CD14-positive monocyte (primary cell): ENCODE measurements at regions not wholly inside any gene's neighbourhood (a gene's known extent, or its start where the extent isn't known, plus 50 kb on each side); places are given as distances from the start of the nearest gene placed in this dataset.

Experiments used
- DNase-seq, 3 donors: peaks; one replicate each; pipeline ENCODE4 v3.0.0-alpha.2; 2011 to 2022
- H2AFZ ChIP-seq: 2 replicates; pipeline ENCODE4 v1.6.0; 2012; ENCODE audit warnings: mild to moderate bottlenecking, low read depth, low read length, inconsistent platforms; ENCODE audit not compliant: insufficient read depth, poor library complexity, severe bottlenecking
- H3K27ac ChIP-seq, 2 donors: 1 replicate in 1 of 2; 2 replicates in 1 of 2; pipeline ENCODE4 v1.5.1; 2012 to 2013; ENCODE audit warnings: low read length in 2 of 2, control low read depth in 1 of 2, inconsistent platforms in 1 of 2, low read depth in 1 of 2, mild to moderate bottlenecking in 1 of 2
- H3K27me3 ChIP-seq, 2 donors: one replicate each; pipeline versions ENCODE4 v1.6.0 to v1.6.1; 2011 to 2013; ENCODE audit warnings: low read length in 2 of 2; ENCODE audit not compliant: control insufficient read depth in 2 of 2, insufficient read depth in 2 of 2
- H3K36me3 ChIP-seq, 2 donors: replicated peaks in 1 of 2; 1 replicate in 1 of 2; 2 replicates in 1 of 2; pipeline versions ENCODE4 v1.5.1 to v1.6.1; 2012 to 2013; ENCODE audit warnings: low read length in 2 of 2, control low read depth in 1 of 2, inconsistent platforms in 1 of 2, mild to moderate bottlenecking in 1 of 2; ENCODE audit not compliant: insufficient read depth in 2 of 2, control insufficient read depth in 1 of 2
- H3K4me1 ChIP-seq, 2 donors: 1 replicate in 1 of 2; 2 replicates in 1 of 2; pipeline versions ENCODE4 v1.5.1 to v1.6.1; 2012 to 2013; ENCODE audit warnings: low read length in 2 of 2, control low read depth in 1 of 2, inconsistent platforms in 1 of 2, mild to moderate bottlenecking in 1 of 2, moderate library complexity in 1 of 2; ENCODE audit not compliant: insufficient read depth in 2 of 2, control insufficient read depth in 1 of 2
- H3K4me2 ChIP-seq: replicated peaks from 2 replicates; pipeline ENCODE3; 2012; ENCODE audit warnings: low read length, moderate library complexity, mild to moderate bottlenecking; ENCODE audit not compliant: poor library complexity, severe bottlenecking; ENCODE audit errors: extremely low read depth
- H3K4me3 ChIP-seq, 3 experiments: fragments of 200-600 bp in 1 of 3; sonication (generic) in 1 of 3; replicated peaks in 1 of 3; 1 replicate in 2 of 3; 2 replicates in 1 of 3; pipeline ENCODE4 v1.5.1; 2011 to 2013; ENCODE audit warnings: low read length in 3 of 3, mild to moderate bottlenecking in 3 of 3, control low read depth in 2 of 3, low read depth in 2 of 3, inconsistent platforms in 1 of 3, moderate library complexity in 1 of 3
- H3K79me2 ChIP-seq: 2 replicates; pipeline ENCODE4 v1.6.0; 2012; ENCODE audit warnings: mild to moderate bottlenecking, control low read depth, inconsistent platforms, low read length, moderate library complexity; ENCODE audit not compliant: insufficient read depth
- H3K9ac ChIP-seq: 2 replicates; pipeline ENCODE4 v1.6.0; 2017; ENCODE audit warnings: low read length, mild to moderate bottlenecking; ENCODE audit not compliant: insufficient read depth, poor library complexity, severe bottlenecking
- H3K9me3 ChIP-seq, 2 donors: replicated peaks in 1 of 2; 1 replicate in 1 of 2; 2 replicates in 1 of 2; pipeline versions ENCODE4 v1.5.1 to v1.6.1; 2012 to 2013; ENCODE audit warnings: low read length in 2 of 2, control low read depth in 1 of 2; ENCODE audit not compliant: control insufficient read depth in 1 of 2, insufficient read depth in 1 of 2
- H4K20me1 ChIP-seq: 2 replicates; pipeline ENCODE4 v1.6.0; 2012; ENCODE audit warnings: mild to moderate bottlenecking, low read length, control low read depth, moderate library complexity; ENCODE audit not compliant: insufficient read depth
- H3K27ac Mint-ChIP-seq, 7 donors: one replicate each; pipeline ENCODE4 v1.8.0; 2020; ENCODE audit warnings: mild to moderate bottlenecking in 7 of 7, mixed read lengths in 7 of 7, moderate library complexity in 6 of 7, inconsistent platforms in 2 of 7
- H3K27me3 Mint-ChIP-seq, 3 donors: one replicate each; pipeline ENCODE4 v1.8.0; 2021 to 2022; ENCODE audit warnings: low read depth in 3 of 3, mild to moderate bottlenecking in 3 of 3, mixed read lengths in 3 of 3, moderate library complexity in 3 of 3, inconsistent platforms in 1 of 3
- H3K36me3 Mint-ChIP-seq, 2 donors: one replicate each; pipeline ENCODE4 v1.8.0; 2020; ENCODE audit warnings: mixed read lengths in 2 of 2, inconsistent platforms in 1 of 2, mild to moderate bottlenecking in 1 of 2
- H3K4me1 Mint-ChIP-seq: one replicate; pipeline ENCODE4 v1.8.0; 2020; ENCODE audit warnings: mild to moderate bottlenecking, mixed read lengths
- H3K4me3 Mint-ChIP-seq, 2 donors: one replicate each; pipeline ENCODE4 v1.8.0; 2020; ENCODE audit warnings: mild to moderate bottlenecking in 2 of 2, mixed read lengths in 2 of 2, moderate library complexity in 1 of 2
- H3K9me3 Mint-ChIP-seq, 7 donors: one replicate each; pipeline ENCODE4 v1.8.0; 2020 to 2022; ENCODE audit warnings: mixed read lengths in 7 of 7, mild to moderate bottlenecking in 6 of 7, moderate library complexity in 6 of 7, inconsistent platforms in 2 of 7
- WGBS: methylation state at CpG from one replicate; pipeline ENCODE4 v1.1.5; 2013; ENCODE audit warnings: missing lambda C conversion rate; ENCODE audit not compliant: insufficient coverage; 5-methylcytosine and 5-hydroxymethylcytosine counted together
- intact Hi-C, 2 donors: fragments of 100-400 bp; cut with micrococcal nuclease; formaldehyde crosslinking; loops; one replicate each; pipeline versions ENCODE4 v1.15.0 to v1.15.1; 2023
- TF ChIP-seq, protein P1 (sequence below): fragments of 200-600 bp; IDR thresholded peaks from one replicate; pipeline ENCODE4 v1.8.0; 2022; ENCODE audit warnings: antibody characterized with exemption, mild to moderate bottlenecking

DNA sequence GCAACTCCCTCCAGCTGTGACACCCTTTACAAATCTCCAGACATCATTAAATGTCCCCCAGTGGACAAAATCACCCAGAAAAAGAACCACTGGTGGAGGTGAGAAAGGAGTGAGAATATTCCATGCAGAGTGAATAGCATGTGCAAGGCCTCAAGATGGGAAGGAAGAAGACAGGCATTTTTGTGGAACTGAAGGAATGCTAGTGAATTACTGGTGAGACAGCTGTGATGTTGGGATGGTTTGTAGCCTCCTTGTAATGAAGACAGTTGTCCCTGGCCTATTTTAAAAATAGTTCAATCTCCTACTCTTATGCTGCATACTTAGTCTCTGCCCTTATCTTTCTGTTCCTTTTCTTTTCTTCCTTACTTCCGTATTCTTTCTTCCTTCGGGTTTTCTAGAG, 124.9 kb upstream of the RPS23 start:
- no CpG with 5 or more reads among the region's 2 CpGs for WGBS
- Mint-ChIP-seq H3K27me3 (peaks cover 0 to 4% (median 0%) of the 10 kb centered on the region in 3 donors), H3K9me3 (peaks cover 5 to 19% (median 10%) of the 10 kb centered on the region in 7 donors), H3K4me1 (peaks cover 3% of the 10 kb centered on the region), H3K36me3 (no peaks in the 10 kb centered on the region), H3K27ac (no peak overlapping the region), H3K4me3 (no peak overlapping the region)
- no peaks in the 10 kb centered on the region for H3K27me3 ChIP-seq
- no peak for DNase-seq
- no peak overlapping the region for H2AFZ ChIP-seq
- no peak overlapping the region for H3K27ac ChIP-seq
- H3K9me3 ChIP-seq: peaks cover 0 to 11% of the 10 kb centered on the region in 2 donors
- H3K36me3 ChIP-seq: no peaks in the 10 kb centered on the region
- H3K4me2 ChIP-seq: no peak overlapping the region
- TF ChIP-seq, protein P1, sequence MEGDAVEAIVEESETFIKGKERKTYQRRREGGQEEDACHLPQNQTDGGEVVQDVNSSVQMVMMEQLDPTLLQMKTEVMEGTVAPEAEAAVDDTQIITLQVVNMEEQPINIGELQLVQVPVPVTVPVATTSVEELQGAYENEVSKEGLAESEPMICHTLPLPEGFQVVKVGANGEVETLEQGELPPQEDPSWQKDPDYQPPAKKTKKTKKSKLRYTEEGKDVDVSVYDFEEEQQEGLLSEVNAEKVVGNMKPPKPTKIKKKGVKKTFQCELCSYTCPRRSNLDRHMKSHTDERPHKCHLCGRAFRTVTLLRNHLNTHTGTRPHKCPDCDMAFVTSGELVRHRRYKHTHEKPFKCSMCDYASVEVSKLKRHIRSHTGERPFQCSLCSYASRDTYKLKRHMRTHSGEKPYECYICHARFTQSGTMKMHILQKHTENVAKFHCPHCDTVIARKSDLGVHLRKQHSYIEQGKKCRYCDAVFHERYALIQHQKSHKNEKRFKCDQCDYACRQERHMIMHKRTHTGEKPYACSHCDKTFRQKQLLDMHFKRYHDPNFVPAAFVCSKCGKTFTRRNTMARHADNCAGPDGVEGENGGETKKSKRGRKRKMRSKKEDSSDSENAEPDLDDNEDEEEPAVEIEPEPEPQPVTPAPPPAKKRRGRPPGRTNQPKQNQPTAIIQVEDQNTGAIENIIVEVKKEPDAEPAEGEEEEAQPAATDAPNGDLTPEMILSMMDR: no peak
- no peak overlapping the region for H3K9ac ChIP-seq
- H4K20me1 ChIP-seq: no peaks in the 10 kb centered on the region
- no peak overlapping the region for H3K4me3 ChIP-seq
- intact Hi-C loops: no loop called here
- no peaks in the 10 kb centered on the region for H3K79me2 ChIP-seq
- no peaks in the 10 kb centered on the region for H3K4me1 ChIP-seq

GRCh38 chr5:82399111-82399510, 121.0 kb upstream of the RPS23 start:
- no peak for DNase-seq
- Histone ChIP-seq H4K20me1 (no peaks in the 10 kb centered on the region), H3K4me1 (no peaks in the 10 kb centered on the region), H3K9ac (no peak overlapping the region), H3K9me3 (peaks cover 0 to 6% of the 10 kb centered on the region in 2 donors), H3K4me3 (no peak overlapping the region), H3K36me3 (no peaks in the 10 kb centered on the region), H3K4me2 (no peak overlapping the region), H3K27me3 (no peaks in the 10 kb centered on the region), H3K27ac (no peak overlapping the region), H3K79me2 (no peaks in the 10 kb centered on the region), H2AFZ (no peak overlapping the region)
- H3K4me3 Mint-ChIP-seq: no peak overlapping the region
- H3K4me1 Mint-ChIP-seq: no peaks in the 10 kb centered on the region
- H3K27ac Mint-ChIP-seq: no peak overlapping the region
- H3K36me3 Mint-ChIP-seq: no peaks in the 10 kb centered on the region
- intact Hi-C loops: no loop called here
- no CpG with 5 or more reads among the region's 2 CpGs for WGBS
- H3K27me3 Mint-ChIP-seq: peaks cover 0 to 4% (median 0%) of the 10 kb centered on the region in 3 donors
- peaks cover under 1 to 8% (median 4%) of the 10 kb centered on the region in 7 donors for H3K9me3 Mint-ChIP-seq
- TF ChIP-seq, protein P1: no peak
